Upper lobe of right lung (tissue), 1 donor: ENCODE measurements at regions not wholly inside any gene's neighbourhood (a gene's known extent, or its start where the extent isn't known, plus 50 kb on each side); places are given as distances from the start of the nearest gene placed in this dataset.

Source experiments
- ATAC-seq: fragments of 200-7000 bp; cut with Tn5 transposase; one replicate; pipeline ENCODE4 v1.9.1; 2020; ENCODE audit warnings: mild to moderate bottlenecking, moderate library complexity
- DNase-seq: peaks from one replicate; pipeline ENCODE4 v3.0.0-alpha.2; 2020
- H3K27ac ChIP-seq: fragments of 200-600 bp; one replicate; pipeline ENCODE4 v1.8.0; 2022
- H3K27me3 ChIP-seq: fragments of 200-600 bp; one replicate; pipeline ENCODE4 v1.8.0; 2022; ENCODE audit warnings: mild to moderate bottlenecking
- H3K36me3 ChIP-seq: fragments of 200-600 bp; one replicate; pipeline ENCODE4 v1.8.0; 2022
- H3K4me1 ChIP-seq: fragments of 200-600 bp; one replicate; pipeline ENCODE4 v1.8.0; 2022
- H3K4me3 ChIP-seq: fragments of 200-600 bp; one replicate; pipeline ENCODE4 v1.8.0; 2022; ENCODE audit warnings: mild to moderate bottlenecking
- H3K9me3 ChIP-seq: fragments of 200-600 bp; one replicate; pipeline ENCODE4 v1.8.0; 2022
- CTCF ChIP-seq: fragments of 200-600 bp; IDR thresholded peaks from one replicate; pipeline ENCODE4 v1.8.0; 2022; ENCODE audit warnings: antibody characterized with exemption
- intact Hi-C: fragments of 100-400 bp; cut with DNase I; formaldehyde crosslinking; loops from one replicate; pipeline ENCODE4 v1.11.0; 2022
- donor health status: DM: no; HTN: yes; CAD: no; lungs with severe emphysema.

DNA sequence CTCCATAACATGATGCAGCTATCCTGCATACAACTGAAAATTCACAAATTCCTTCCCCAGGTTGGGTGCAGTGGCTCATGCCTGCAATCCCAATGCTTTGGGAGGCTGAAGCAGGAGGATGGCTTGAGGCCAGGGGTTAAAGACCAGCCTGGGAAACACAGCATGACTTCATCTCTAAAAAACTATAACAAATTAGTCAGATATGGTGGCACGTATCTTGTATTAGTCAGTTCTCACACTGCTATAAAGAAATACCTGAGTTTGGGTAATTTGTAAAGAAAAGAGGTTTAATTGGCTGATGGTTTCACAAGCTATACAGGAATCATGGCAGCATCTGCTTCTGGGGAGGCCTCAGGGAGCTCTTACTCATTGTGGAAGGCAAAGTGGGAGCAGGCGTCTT, 56.4 kb upstream of the DAPK1 start:
- no peaks in the 10 kb centered on the region for H3K27me3 ChIP-seq
- no peak for ATAC-seq
- H3K27ac ChIP-seq: no peak overlapping the region

DNA sequence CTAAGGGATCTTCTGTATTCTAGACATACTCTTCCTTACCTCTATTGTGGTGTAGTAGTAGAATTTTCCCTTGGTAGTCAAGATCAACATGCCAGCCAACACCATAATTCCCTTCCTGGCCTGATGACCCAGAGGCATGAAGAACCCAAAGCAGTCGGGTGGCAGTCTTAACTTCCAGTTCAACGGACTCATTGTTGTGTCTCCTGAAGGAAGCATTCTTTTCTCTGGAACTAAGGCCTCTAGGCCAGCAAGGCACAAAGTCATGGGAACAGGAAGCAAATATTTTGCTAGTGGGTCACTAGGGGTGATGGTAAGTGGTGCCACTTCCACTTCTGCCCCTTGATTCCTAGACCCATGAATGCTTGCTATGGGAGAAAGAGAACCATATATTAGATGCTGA, 55.2 kb upstream of the DAPK1 start:
- no peak for DNase-seq
- Histone ChIP-seq H3K4me1 (no peaks in the 10 kb centered on the region), H3K9me3 (no peaks in the 10 kb centered on the region), H3K36me3 (no peaks in the 10 kb centered on the region), H3K27ac (no peak overlapping the region), H3K4me3 (no peak overlapping the region), H3K27me3 (no peaks in the 10 kb centered on the region)
- intact Hi-C loops: no loop called here
- no peak for TF ChIP-seq CTCF
- ATAC-seq: no peak

More for the DNA sequence above, 56.4 kb upstream of the DAPK1 start:
- Histone ChIP-seq H3K9me3 (no peaks in the 10 kb centered on the region), H3K4me1 (no peaks in the 10 kb centered on the region), H3K36me3 (no peaks in the 10 kb centered on the region), H3K4me3 (no peak overlapping the region)
- DNase-seq: no peak
- no peak for TF ChIP-seq CTCF
- intact Hi-C loops: no loop called here

DNA sequence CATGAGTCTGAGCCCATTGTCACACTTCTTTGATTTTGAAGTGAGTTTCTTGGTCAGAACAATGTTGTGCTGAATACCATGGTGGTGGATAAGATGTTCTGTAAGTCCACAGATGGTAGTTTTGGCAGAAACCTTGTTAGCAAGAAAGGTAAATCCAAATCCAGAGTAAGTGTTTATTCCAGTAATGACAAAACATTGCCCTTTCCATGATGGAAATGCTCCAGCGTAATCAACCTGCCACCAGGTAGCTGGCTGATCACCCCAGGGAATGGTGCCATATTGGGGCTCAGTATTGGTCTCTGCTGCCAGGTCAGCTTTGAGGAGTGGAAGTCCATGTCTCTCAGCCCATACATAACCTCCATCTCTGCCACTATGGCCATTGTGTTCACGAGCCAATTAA, 54.7 kb upstream of the DAPK1 start:
- H3K27me3 ChIP-seq: no peaks in the 10 kb centered on the region
- intact Hi-C loops: no loop called here
- no peak for TF ChIP-seq CTCF
- H3K4me1 ChIP-seq: no peaks in the 10 kb centered on the region
- H3K36me3 ChIP-seq: no peaks in the 10 kb centered on the region
- no peaks in the 10 kb centered on the region for H3K9me3 ChIP-seq
- ATAC-seq: no peak
- no peak overlapping the region for H3K4me3 ChIP-seq
- DNase-seq: no peak
- H3K27ac ChIP-seq: no peak overlapping the region

- no peaks in the 10 kb centered on the region for H3K9me3 ChIP-seq
- ATAC-seq (no peak), DNase-seq (no peak)
- TF ChIP-seq CTCF: no peak
- H3K4me1 ChIP-seq: no peaks in the 10 kb centered on the region
- H3K27me3 ChIP-seq: no peaks in the 10 kb centered on the region
- no peaks in the 10 kb centered on the region for H3K36me3 ChIP-seq
- H3K27ac ChIP-seq: no peak overlapping the region
- intact Hi-C loops: no loop called here
- no peak overlapping the region for H3K4me3 ChIP-seq
These were observed 54.2 kb upstream of the DAPK1 start for GRCh38 chr9:87443461-87443860.

- intact Hi-C loops: no loop called here
- TF ChIP-seq CTCF: no peak
- DNase-seq (no peak), ATAC-seq (peak; percentile 96)
- Histone ChIP-seq H3K27me3 (no peaks in the 10 kb centered on the region), H3K36me3 (no peaks in the 10 kb centered on the region), H3K27ac (no peak overlapping the region), H3K9me3 (no peaks in the 10 kb centered on the region), H3K4me3 (no peak overlapping the region), H3K4me1 (no peaks in the 10 kb centered on the region)
These were observed 52.0 kb upstream of the DAPK1 start for GRCh38 chr9:87445646-87446045.

DNA sequence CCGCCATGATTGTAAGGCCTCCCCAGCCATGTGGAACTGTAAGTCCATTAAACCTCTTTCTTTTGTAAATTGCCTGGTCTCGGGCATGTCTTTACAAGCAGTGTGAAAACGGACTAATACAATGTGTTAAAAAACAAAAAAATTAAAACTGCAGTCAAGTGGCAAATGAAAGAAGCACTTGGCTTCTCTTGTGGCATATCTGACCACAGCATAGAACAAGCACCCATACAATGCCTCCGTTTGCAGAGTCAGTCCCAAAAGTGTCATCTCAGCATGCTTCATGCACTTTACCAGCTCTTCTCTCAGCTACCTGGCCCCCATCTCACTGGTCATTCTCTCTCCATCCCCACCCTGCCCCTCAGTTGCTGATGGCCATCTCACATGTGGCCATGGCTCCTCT, 51.1 kb upstream of the DAPK1 start:
- no peak overlapping the region for H3K27ac ChIP-seq
- no peak for ATAC-seq
- no peaks in the 10 kb centered on the region for H3K9me3 ChIP-seq
- no peaks in the 10 kb centered on the region for H3K4me1 ChIP-seq
- intact Hi-C loops: no loop called here
- no peaks in the 10 kb centered on the region for H3K36me3 ChIP-seq
- H3K27me3 ChIP-seq: no peaks in the 10 kb centered on the region
- no peak overlapping the region for H3K4me3 ChIP-seq
- TF ChIP-seq CTCF: no peak
- DNase-seq: no peak
